Left colon (tissue), 2 donors: ENCODE measurements at regions not wholly inside any gene's neighbourhood (a gene's known extent, or its start where the extent isn't known, plus 50 kb on each side); places are given as distances from the start of the nearest gene placed in this dataset.

Source experiments
- ATAC-seq: fragments of 200-7000 bp; cut with Tn5 transposase; one replicate; pipeline ENCODE4 v1.9.1; 2020; ENCODE audit warnings: mild to moderate bottlenecking, moderate library complexity
- DNase-seq, 2 donors: peaks; one replicate each; pipeline ENCODE4 v3.0.0-alpha.2; 2020
- intact Hi-C, 2 donors: fragments of 100-400 bp; cut with DNase I in 1 of 2; cut with micrococcal nuclease in 1 of 2; formaldehyde crosslinking; loops; one replicate each; pipeline versions ENCODE4 v1.11.2 to v1.14.0; 2022; cut with DNase I, micrococcal nuclease
- donor health status: DM: no; HTN: no; CAD: no.
- donor health status: DM: yes; HTN: yes; CAD: no.

DNA sequence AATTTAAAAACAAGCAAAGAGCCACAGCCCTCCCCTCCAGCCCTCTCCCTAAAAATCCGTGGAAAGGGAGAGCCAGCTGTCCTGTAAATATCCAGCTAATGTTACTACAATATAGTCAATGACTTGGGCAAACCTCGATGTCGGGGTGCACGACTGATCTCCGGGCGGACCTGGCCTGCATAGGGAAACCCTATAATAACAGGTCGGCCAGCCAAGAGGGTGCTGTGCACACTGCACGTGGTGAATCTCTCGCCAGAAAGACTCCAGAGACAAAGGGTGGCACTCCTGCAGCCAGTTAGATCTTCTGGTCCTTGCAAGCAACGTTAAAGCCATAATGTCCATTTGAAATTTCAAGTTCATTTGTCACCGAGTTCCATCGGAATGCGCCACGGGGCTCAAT, 1092.8 kb downstream of the ADGRL3 start:
- no peak for ATAC-seq
- intact Hi-C loops = no loop called here

DNA sequence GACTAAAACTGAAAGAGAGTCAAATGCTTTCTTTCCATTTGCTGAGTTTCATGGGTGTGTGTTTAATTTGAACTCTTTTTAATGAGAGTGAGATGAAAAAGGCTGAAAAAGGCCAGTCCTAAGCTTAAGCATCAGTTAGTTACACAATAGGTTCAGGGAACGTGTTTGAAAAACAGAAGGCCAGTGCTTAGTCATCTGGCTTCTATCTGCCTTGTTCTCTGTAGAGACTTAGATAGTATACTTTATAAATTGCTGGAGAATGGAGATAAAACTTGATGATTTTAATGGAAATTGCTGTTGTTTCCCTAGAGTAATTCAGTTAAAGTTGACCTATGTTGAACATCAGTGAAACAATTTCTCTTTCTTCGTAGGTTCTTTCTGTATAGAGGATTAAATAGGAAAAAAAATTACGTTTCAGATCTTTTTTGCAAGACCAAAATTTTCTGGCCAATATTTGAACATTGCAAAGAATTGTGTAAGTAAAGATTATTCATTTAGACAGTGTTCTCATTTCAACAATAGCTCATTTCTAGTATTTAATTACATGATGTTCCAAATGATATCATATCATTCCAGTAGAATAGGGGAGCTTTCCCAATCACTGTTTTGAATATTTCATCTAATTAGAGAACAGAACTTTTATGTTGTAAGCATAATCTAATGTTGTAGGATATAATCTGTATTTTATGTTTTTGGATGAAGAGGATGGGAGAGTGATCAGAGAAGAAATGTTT, 1088.8 kb downstream of the ADGRL3 start:
- intact Hi-C loops = no loop called here
- DNase-seq (no peak), ATAC-seq (no peak)

More for the DNA sequence above, 1092.8 kb downstream of the ADGRL3 start:
- no peak for DNase-seq

GRCh38 chr4:62285026-62285425, 1084.9 kb downstream of the ADGRL3 start:
- DNase-seq (no peak), ATAC-seq (no peak)
- intact Hi-C loops = no loop called here

GRCh38 chr4:62279689-62280088, 1079.6 kb downstream of the ADGRL3 start:
- ATAC-seq (no peak), DNase-seq (no peak)
- intact Hi-C loops = no loop called here

DNA sequence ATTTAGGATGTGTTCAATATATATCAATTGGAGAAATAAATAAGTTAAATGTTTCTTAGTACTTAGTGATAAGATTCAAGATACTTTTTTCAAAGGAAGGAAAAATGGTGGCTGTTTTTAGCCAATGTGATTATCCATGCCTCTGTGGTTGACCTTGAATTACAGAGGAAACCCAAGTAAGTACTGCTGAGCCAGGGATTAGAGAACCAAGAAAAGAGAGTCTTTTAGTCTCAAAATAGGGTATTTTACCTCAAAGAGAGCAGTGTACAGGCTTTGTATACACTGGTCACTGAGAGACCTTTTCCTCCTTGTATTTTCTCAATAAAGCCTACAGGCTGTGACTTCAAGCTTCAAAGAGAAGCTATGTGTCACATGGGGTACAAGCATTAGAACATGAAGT, 1075.3 kb downstream of the ADGRL3 start:
- ATAC-seq = no peak
- intact Hi-C loops = no loop called here
- no peak for DNase-seq

GRCh38 chr4:62274782-62275181, 1074.7 kb downstream of the ADGRL3 start:
- ATAC-seq (no peak), DNase-seq (no peak)
- intact Hi-C loops = no loop called here

GRCh38 chr4:62271107-62271506, 1071.0 kb downstream of the ADGRL3 start:
- no peak for DNase-seq
- no peak for ATAC-seq
- intact Hi-C loops = no loop called here

DNA sequence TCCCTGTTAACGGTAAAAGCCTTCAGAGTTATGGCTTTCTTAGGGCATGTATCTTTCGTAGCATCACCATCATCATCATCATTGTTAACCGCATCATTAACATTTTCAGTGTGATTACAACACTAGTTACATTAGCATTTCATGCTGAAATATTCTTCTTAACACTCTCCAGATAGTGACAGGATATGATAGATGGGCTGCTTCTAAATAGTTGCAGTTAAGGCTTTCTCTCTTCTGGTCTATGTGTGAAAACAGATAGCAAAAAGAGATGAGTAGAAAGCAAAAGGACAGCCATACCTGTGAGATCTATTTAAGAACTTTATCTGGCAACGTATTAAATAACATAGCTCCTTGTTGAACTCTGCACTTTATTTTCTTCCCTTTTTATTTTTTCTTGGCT, 1069.8 kb downstream of the ADGRL3 start:
- intact Hi-C loops = no loop called here
- DNase-seq = no peak
- no peak for ATAC-seq

DNA sequence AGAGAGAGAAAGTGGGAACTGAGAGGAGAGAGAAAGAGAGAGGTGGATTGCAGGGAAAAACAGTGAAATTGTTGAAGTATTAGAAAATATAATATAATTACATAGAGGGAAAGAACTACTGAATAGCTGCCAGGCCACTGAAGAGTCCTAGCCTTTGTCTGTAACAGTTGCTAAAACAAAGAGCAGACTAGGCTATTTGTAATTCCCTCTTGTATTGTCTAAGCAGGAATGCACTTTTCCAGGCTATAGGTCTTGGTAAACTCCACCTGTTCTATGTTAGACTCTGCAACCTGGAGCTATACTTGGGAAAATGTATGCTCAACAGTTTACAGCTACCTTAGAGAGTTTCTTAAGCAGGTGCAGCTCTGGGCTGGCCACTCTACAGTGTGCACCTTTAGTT, 1063.3 kb downstream of the ADGRL3 start:
- ATAC-seq = no peak
- DNase-seq = no peak
- intact Hi-C loops = no loop called here

DNA sequence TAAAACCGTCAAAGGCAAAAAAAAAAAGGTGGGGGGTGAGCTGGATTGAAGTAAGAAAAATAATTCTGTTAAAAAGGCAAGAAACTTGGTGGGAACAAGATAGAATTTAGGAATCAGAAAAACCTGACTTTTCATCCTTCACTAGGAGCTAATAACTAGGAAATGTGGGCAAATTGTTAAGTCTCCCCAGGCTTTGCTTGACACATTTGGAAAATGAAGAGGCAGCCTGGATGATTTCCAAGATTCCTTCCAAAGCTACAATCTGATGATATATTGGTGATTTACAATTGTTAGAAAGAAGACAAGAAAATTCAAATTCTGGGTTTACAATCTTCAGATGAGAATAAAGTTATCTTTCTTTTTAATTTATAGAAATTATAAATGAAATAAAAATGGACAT, 1062.5 kb downstream of the ADGRL3 start:
- ATAC-seq (no peak), DNase-seq (no peak)
- intact Hi-C loops = no loop called here

DNA sequence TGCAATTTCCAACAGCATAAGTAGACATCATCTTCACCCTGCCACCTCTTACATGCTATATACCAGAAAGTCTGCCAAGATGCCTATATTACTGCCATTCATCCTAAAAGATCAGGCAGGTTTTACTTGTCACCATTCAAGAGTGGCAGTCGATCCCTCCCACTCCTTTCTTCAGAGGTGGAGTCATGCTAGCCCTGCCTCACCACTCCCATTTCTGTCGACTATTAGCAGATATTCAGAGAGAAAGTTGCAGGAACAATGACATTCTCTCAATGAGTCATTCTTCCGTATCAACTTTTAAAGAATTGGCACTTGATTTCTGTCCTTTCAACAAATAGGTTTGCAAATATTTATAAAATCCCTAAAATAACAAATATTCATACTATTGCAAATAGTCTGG, 1060.1 kb downstream of the ADGRL3 start:
- ATAC-seq = no peak
- intact Hi-C loops = no loop called here
- DNase-seq = no peak

DNA sequence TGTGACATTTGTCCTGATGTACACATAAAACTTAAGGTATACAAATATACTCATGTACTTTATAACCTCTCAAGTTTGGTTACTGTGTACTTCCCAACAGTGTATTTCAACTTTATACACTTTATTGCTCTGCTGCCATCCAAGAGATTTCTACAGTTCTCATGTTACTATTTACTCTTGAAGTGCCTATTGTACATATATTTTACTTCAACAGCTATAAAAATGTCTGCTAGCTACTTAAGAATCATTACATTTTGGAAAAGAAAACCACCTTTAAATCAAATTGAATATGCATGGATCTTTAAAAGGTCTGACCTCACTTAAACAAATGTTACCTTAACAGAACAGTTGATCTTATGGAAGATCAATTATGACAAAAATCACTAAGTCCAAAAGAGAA, 1056.4 kb downstream of the ADGRL3 start:
- intact Hi-C loops = no loop called here
- no peak for ATAC-seq
- no peak for DNase-seq

GRCh38 chr4:62252728-62253127, 1052.6 kb downstream of the ADGRL3 start:
- DNase-seq = no peak
- intact Hi-C loops = no loop called here
- no peak for ATAC-seq

- DNase-seq = no peak
- intact Hi-C loops = no loop called here
- no peak for ATAC-seq
These were observed 1050.0 kb downstream of the ADGRL3 start for GRCh38 chr4:62250100-62250499.

- intact Hi-C loops = no loop called here
- DNase-seq (no peak), ATAC-seq (no peak)
These were observed 1043.8 kb downstream of the ADGRL3 start for GRCh38 chr4:62243895-62244294.

GRCh38 chr4:62235911-62236310, 1035.8 kb downstream of the ADGRL3 start:
- no peak for DNase-seq
- ATAC-seq = no peak
- intact Hi-C loops = no loop called here

DNA sequence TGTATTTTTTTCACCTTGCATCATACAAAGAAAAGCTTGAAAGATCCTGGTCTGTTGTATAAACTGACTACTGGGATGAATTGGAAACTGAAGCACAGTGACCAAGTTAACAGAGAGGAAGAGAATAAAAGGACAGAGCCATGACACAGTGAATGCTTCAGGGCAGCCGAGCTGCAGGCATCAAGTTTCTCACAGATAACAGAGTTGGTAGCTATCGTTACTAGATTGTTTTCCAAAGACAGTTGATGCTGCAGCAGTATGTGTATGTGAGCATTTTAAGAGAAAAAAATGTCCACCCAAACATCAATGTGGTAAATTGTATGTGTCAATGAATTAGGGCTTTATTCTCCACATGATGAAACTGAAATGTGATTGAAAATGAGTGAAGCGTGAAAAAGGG, 1032.7 kb downstream of the ADGRL3 start:
- intact Hi-C loops = no loop called here
- no peak for DNase-seq
- no peak for ATAC-seq

- intact Hi-C loops = no loop called here
- ATAC-seq (no peak), DNase-seq (no peak)
These were observed 1031.9 kb downstream of the ADGRL3 start for GRCh38 chr4:62231994-62232393.

DNA sequence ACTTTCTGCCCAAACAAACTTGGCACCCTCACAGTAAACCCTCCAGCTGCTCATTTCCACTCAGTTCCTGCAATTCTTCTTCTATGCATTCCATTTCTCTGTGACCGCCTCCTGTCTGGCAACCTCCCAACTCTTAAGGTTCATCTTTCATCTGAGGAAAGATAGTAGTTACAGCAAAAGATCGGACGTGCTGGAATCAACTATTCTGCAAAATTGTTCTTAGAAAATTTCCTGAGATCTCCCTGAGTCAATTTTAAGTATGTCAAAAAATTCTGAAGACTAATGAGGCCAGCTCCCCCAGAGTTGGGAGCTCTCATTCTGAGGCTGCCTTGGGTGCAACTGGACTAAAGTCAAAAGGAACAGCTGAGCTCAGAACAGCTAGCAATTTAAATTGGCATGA, 1026.0 kb downstream of the ADGRL3 start:
- ATAC-seq (no peak), DNase-seq (no peak)
- intact Hi-C loops = no loop called here

GRCh38 chr4:62222121-62222520, 1022.0 kb downstream of the ADGRL3 start:
- no peak for DNase-seq
- intact Hi-C loops = no loop called here
- ATAC-seq = no peak

DNA sequence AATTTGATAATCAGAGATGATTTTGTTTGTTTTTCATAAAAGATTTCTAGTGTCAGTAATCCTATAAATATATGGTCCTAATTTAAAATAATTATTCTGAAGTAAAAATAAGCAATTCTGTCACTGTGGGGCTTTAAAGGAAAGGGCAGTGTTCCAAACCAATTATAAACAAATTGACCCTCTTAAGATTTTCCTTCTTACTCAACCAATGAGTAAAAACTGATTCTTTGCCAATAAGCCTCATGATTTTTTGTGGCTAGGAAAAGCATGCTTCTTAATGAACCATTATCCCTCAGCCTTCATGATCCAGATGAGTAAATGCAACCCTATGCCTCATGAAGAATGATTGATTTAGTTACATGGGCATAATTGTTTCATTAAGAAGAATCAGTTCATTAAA, 1010.4 kb downstream of the ADGRL3 start:
- intact Hi-C loops = no loop called here
- ATAC-seq = no peak
- no peak for DNase-seq
